Ovary (tissue), 3 donors: ENCODE measurements at regions not wholly inside any gene's neighbourhood (a gene's known extent, or its start where the extent isn't known, plus 50 kb on each side); places are given as distances from the start of the nearest gene placed in this dataset.

Source experiments
- CTCF ChIP-seq, 3 donors: fragments of 450-650 bp in 2 of 3; fragments of 200-600 bp in 1 of 3; IDR thresholded peaks; one replicate each; pipeline versions ENCODE4 v1.5.1 to v1.8.0; 2016 to 2022; ENCODE audit warnings: antibody characterized with exemption in 3 of 3, mild to moderate bottlenecking in 1 of 3
- EP300 ChIP-seq: sonication (generic); formaldehyde crosslinking; IDR thresholded peaks from one replicate; pipeline ENCODE4 v1.6.1; 2017; ENCODE audit warnings: antibody characterized with exemption
- POLR2A ChIP-seq: fragments of 450-650 bp; IDR thresholded peaks from one replicate; pipeline ENCODE4 v1.6.1; 2017; ENCODE audit warnings: antibody characterized with exemption, mild to moderate bottlenecking, moderate library complexity
- donor health status: DM: no; HTN: no; CAD: no.

GRCh38 chr5:124414973-124415372, 331.5 kb downstream of the ZNF608 start:
- TF ChIP-seq CTCF (IDR thresholded peaks at IDR 0.05) (no peak), EP300 (no peak), POLR2A (no peak)
